ENCODE measurements at regions not wholly inside any gene's neighbourhood (a gene's known extent, or its start where the extent isn't known, plus 50 kb on each side); places are given as distances from the start of the nearest gene placed in this dataset.

GRCh38 chr7:83769407-83769806 is 120.5 kb upstream of the SEMA3E start:
- no peaks in the 10 kb centered on the region for H3K9me3 ChIP-seq (ENCODE audit: low read length)
- H3K27ac ChIP-seq (ENCODE audit: low read depth, low read length, poor library complexity, severe bottlenecking), result no peak overlapping the region
- no peaks in the 10 kb centered on the region for H3K36me3 ChIP-seq (ENCODE audit: insufficient read depth, low read length)
- no peak overlapping the region for H2AFZ ChIP-seq (ENCODE audit: low read length)
- ChIA-PET POLR2A (no interaction called here), CTCF (ENCODE audit: unreplicated experiment) (no interaction called here)
- no peaks in the 10 kb centered on the region for H3K9me2 ChIP-seq (ENCODE audit: insufficient read depth, low read length)
- intact Hi-C loops (cut with micrococcal nuclease; ENCODE audit: unreplicated experiment), result no loop called here
- H3K4me3 ChIP-seq (ENCODE audit: low read depth, low read length, poor library complexity, severe bottlenecking), result no peak overlapping the region
- H3K4me1 ChIP-seq (ENCODE audit: insufficient read depth, low read length, poor library complexity, severe bottlenecking), result no peaks in the 10 kb centered on the region
- H4K20me1 ChIP-seq (ENCODE audit: insufficient read depth, low read length), result no peaks in the 10 kb centered on the region
- no peak for DNase-seq (ENCODE audit: low spot score)
- BruUV-seq (replicated peaks), result no TSS peak
- no peak overlapping the region for H3K4me2 ChIP-seq (ENCODE audit: low read length)
- no peaks in the 10 kb centered on the region for H3K79me2 ChIP-seq (ENCODE audit: insufficient read depth, low read depth, low read length)
- TF ChIP-seq, protein P1, sequence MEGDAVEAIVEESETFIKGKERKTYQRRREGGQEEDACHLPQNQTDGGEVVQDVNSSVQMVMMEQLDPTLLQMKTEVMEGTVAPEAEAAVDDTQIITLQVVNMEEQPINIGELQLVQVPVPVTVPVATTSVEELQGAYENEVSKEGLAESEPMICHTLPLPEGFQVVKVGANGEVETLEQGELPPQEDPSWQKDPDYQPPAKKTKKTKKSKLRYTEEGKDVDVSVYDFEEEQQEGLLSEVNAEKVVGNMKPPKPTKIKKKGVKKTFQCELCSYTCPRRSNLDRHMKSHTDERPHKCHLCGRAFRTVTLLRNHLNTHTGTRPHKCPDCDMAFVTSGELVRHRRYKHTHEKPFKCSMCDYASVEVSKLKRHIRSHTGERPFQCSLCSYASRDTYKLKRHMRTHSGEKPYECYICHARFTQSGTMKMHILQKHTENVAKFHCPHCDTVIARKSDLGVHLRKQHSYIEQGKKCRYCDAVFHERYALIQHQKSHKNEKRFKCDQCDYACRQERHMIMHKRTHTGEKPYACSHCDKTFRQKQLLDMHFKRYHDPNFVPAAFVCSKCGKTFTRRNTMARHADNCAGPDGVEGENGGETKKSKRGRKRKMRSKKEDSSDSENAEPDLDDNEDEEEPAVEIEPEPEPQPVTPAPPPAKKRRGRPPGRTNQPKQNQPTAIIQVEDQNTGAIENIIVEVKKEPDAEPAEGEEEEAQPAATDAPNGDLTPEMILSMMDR (conservative IDR thresholded peaks at IDR 0.05; ENCODE audit: low read length), result no peak
- TF ChIP-seq EZH2phosphoT487 (IDR thresholded peaks at IDR 0.05; ENCODE audit: borderline replicate concordance, low read depth, low read length), result no peak

DNA sequence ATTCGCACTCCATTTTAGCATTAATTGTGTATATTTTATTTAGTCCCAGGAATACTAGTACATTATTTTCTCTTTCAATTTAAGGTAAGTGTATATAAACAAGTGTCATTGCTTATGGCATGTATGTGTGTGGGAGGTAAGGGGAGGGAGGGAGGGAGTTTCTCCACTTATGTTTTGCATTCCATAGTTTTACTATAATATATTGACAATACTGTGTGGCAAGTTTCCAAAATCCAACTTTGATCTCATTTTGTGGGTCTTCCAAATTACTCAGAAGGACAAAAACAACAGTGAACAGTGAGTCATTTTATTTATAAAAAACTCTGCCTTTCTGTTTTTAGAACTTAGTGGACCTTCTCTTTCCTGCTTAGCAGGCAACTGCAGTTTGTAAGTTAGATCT is 102.3 kb upstream of the SEMA3E start:
- intact Hi-C loops (cut with micrococcal nuclease; ENCODE audit: unreplicated experiment), result no loop called here
- DNase-seq (ENCODE audit: low spot score), result no peak
- Histone ChIP-seq H2AFZ (ENCODE audit: low read length) (no peak overlapping the region), H3K9me3 (ENCODE audit: low read length) (no peaks in the 10 kb centered on the region), H3K36me3 (ENCODE audit: insufficient read depth, low read length) (no peaks in the 10 kb centered on the region), H3K4me2 (ENCODE audit: low read length) (no peak overlapping the region), H3K4me1 (ENCODE audit: insufficient read depth, low read length, poor library complexity, severe bottlenecking) (no peaks in the 10 kb centered on the region), H4K20me1 (ENCODE audit: insufficient read depth, low read length) (no peaks in the 10 kb centered on the region), H3K4me3 (ENCODE audit: low read depth, low read length, poor library complexity, severe bottlenecking) (no peak overlapping the region), H3K79me2 (ENCODE audit: insufficient read depth, low read depth, low read length) (no peaks in the 10 kb centered on the region), H3K27ac (ENCODE audit: low read depth, low read length, poor library complexity, severe bottlenecking) (no peak overlapping the region), H3K9me2 (ENCODE audit: insufficient read depth, low read length) (no peaks in the 10 kb centered on the region)
- TF ChIP-seq, protein P1 (conservative IDR thresholded peaks at IDR 0.05; ENCODE audit: low read length), result no peak
- TF ChIP-seq EZH2phosphoT487 (IDR thresholded peaks at IDR 0.05; ENCODE audit: borderline replicate concordance, low read depth, low read length), result no peak
- CTCF ChIA-PET (ENCODE audit: unreplicated experiment), result no interaction called here
- BruUV-seq (replicated peaks), result no TSS peak
- POLR2A ChIA-PET, result no interaction called here

DNA sequence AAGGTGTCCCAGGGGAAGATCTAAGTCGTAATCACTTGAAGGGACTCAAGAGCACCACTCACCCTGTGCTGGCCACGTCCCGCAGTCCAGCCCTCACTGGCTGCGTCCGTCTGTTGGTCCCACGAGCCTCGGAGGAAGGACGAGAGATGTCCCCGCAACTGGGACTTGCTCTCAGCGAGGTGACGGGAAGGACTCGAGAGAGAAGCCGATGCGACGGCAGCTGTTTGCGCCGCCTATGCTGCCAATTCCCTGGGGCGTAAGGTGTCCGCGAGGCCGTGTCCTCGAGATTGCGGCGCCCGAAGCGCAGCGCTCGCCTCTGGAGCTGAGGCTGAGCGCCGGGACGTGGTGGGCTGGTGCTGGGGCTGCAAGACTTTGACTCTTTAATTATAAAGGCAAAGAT is 100.6 kb upstream of the SEMA3E start:
- TF ChIP-seq EZH2phosphoT487 (IDR thresholded peaks at IDR 0.05; ENCODE audit: borderline replicate concordance, low read depth, low read length), result no peak
- TF ChIP-seq, protein P1 (conservative IDR thresholded peaks at IDR 0.05; ENCODE audit: low read length), result no peak
- ChIA-PET POLR2A (interaction anchor here (0.7 kb wide), 1 partner anchor 119 kb away, joined by 3 read pairs; no protein-coding TSS in a partner anchor), CTCF (ENCODE audit: unreplicated experiment) (no interaction called here)
- Histone ChIP-seq H3K79me2 (ENCODE audit: insufficient read depth, low read depth, low read length) (no peaks in the 10 kb centered on the region), H3K4me1 (ENCODE audit: insufficient read depth, low read length, poor library complexity, severe bottlenecking) (no peaks in the 10 kb centered on the region), H4K20me1 (ENCODE audit: insufficient read depth, low read length) (no peaks in the 10 kb centered on the region), H3K4me2 (ENCODE audit: low read length) (no peak overlapping the region), H3K9me3 (ENCODE audit: low read length) (no peaks in the 10 kb centered on the region), H3K4me3 (ENCODE audit: low read depth, low read length, poor library complexity, severe bottlenecking) (no peak overlapping the region), H3K9me2 (ENCODE audit: insufficient read depth, low read length) (no peaks in the 10 kb centered on the region), H2AFZ (ENCODE audit: low read length) (no peak overlapping the region), H3K36me3 (ENCODE audit: insufficient read depth, low read length) (no peaks in the 10 kb centered on the region), H3K27ac (ENCODE audit: low read depth, low read length, poor library complexity, severe bottlenecking) (no peak overlapping the region)
- BruUV-seq (replicated peaks), result no TSS peak
- intact Hi-C loops (cut with micrococcal nuclease; ENCODE audit: unreplicated experiment), result no loop called here
- DNase-seq (ENCODE audit: low spot score), result no peak
